GM23338 (cell line): ENCODE measurements at regions not wholly inside any gene's neighbourhood (a gene's known extent, or its start where the extent isn't known, plus 50 kb on each side); places are given as distances from the start of the nearest gene placed in this dataset.

Experiments used
- ATAC-seq: fragments of 200-7000 bp; cut with Tn5 transposase; 3 replicates; pipeline ENCODE4 v1.9.1; 2020
- DNase-seq: peaks from one replicate; pipeline ENCODE4 v3.0.0-alpha.2; 2015; ENCODE audit warnings: low spot score
- H2AFZ ChIP-seq: fragments of 200-600 bp; sonication (generic); 2 replicates; pipeline ENCODE4 v1.8.0; 2016; ENCODE audit warnings: antibody characterized with exemption, mild to moderate bottlenecking, moderate library complexity
- H3F3A ChIP-seq: fragments of 200-600 bp; sonication (generic); replicated peaks from 2 replicates; pipeline ENCODE4 v1.8.0; 2017; ENCODE audit warnings: antibody characterized with exemption, mixed run types, low read depth
- H3K27ac ChIP-seq: fragments of 200-600 bp; sonication (generic); 2 replicates; pipeline ENCODE4 v1.6.1; 2016; ENCODE audit warnings: low read depth
- H3K27me3 ChIP-seq: fragments of 200-600 bp; sonication (generic); 2 replicates; pipeline ENCODE4 v1.8.0; 2016; ENCODE audit warnings: mild to moderate bottlenecking, mixed run types, moderate library complexity; ENCODE audit not compliant: insufficient read depth
- H3K36me3 ChIP-seq: fragments of 200-600 bp; sonication (generic); 2 replicates; pipeline ENCODE4 v1.8.0; 2016; ENCODE audit warnings: mild to moderate bottlenecking; ENCODE audit not compliant: insufficient read depth
- H3K4me1 ChIP-seq: fragments of 200-600 bp; sonication (generic); 2 replicates; pipeline ENCODE4 v1.8.0; 2016; ENCODE audit warnings: mild to moderate bottlenecking, moderate library complexity; ENCODE audit not compliant: insufficient read depth
- H3K4me2 ChIP-seq: fragments of 200-600 bp; sonication (generic); 2 replicates; pipeline ENCODE4 v1.7.1; 2017; ENCODE audit warnings: mixed run types
- H3K4me3 ChIP-seq: fragments of 200-600 bp; sonication (generic); 2 replicates; pipeline ENCODE4 v1.6.1; 2016; ENCODE audit warnings: mixed run types
- H3K79me2 ChIP-seq: fragments of 200-600 bp; sonication (generic); replicated peaks from 2 replicates; pipeline ENCODE4 v1.8.0; 2017; ENCODE audit warnings: mild to moderate bottlenecking; ENCODE audit not compliant: insufficient read depth
- H3K9me2 ChIP-seq: fragments of 200-600 bp; sonication (generic); 2 replicates; pipeline ENCODE4 v1.8.0; 2017; ENCODE audit not compliant: insufficient read depth
- H4K20me1 ChIP-seq: fragments of 200-600 bp; sonication (generic); replicated peaks from 2 replicates; pipeline ENCODE4 v1.8.0; 2017; ENCODE audit warnings: mild to moderate bottlenecking; ENCODE audit not compliant: insufficient read depth
- H3K27ac Mint-ChIP-seq: 2 replicates; pipeline ENCODE4 v1.8.0; 2020; ENCODE audit warnings: inconsistent platforms, mild to moderate bottlenecking, moderate library complexity, mixed read lengths
- H3K27me3 Mint-ChIP-seq: 3 replicates; pipeline ENCODE4 v1.8.0; 2022; ENCODE audit warnings: low read depth, mild to moderate bottlenecking, moderate library complexity, mixed read lengths, inconsistent platforms; ENCODE audit not compliant: insufficient read depth, poor library complexity
- H3K36me3 Mint-ChIP-seq: 3 replicates; pipeline ENCODE4 v1.8.0; 2021; ENCODE audit warnings: low read depth, mild to moderate bottlenecking, inconsistent platforms, moderate library complexity, mixed read lengths
- H3K4me1 Mint-ChIP-seq: 3 replicates; pipeline ENCODE4 v1.8.0; 2020; ENCODE audit warnings: mild to moderate bottlenecking, inconsistent platforms, mixed read lengths
- H3K4me3 Mint-ChIP-seq: 3 replicates; pipeline ENCODE4 v1.8.0; 2021; ENCODE audit warnings: moderate library complexity, mild to moderate bottlenecking, inconsistent platforms, mixed read lengths
- H3K9me3 Mint-ChIP-seq: 3 replicates; pipeline ENCODE4 v1.8.0; 2020; ENCODE audit warnings: moderate library complexity, mild to moderate bottlenecking, inconsistent platforms, mixed read lengths
- CREB1 ChIP-seq: fragments of 250-450 bp; sonication (Bioruptor Pico); IDR thresholded peaks from 2 replicates; pipeline ENCODE4 v1.5.0; 2020; ENCODE audit warnings: low read depth, mild to moderate bottlenecking, moderate library complexity
- ETS1 ChIP-seq: IDR thresholded peaks from 2 replicates; pipeline ENCODE4 v1.6.1; 2016; ENCODE audit warnings: antibody characterized with exemption
- EZH2 ChIP-seq: fragments of 200-600 bp; sonication (generic); IDR thresholded peaks from one replicate; pipeline ENCODE4 v1.8.0; 2017; ENCODE audit warnings: antibody characterized with exemption, mild to moderate bottlenecking, low read depth; ENCODE audit not compliant: unreplicated experiment
- ZNF462 ChIP-seq: fragments of 250-450 bp; sonication (Bioruptor Pico); IDR thresholded peaks from 2 replicates; pipeline ENCODE4 v1.5.0; 2020; ENCODE audit warnings: mild to moderate bottlenecking, moderate library complexity

GRCh38 chr1:4562321-4562720 lies 92.1 kb upstream of the AJAP1 start (continued):
- TF ChIP-seq ETS1 (no peak), EZH2 (no peak), CREB1 (CRISPR knock-in tag) (no peak)

- no peaks in the 10 kb centered on the region; the same call in 1 of the 2 replicates for H3K36me3 ChIP-seq
- H2AFZ ChIP-seq = no peak overlapping the region
- no peak for ATAC-seq
- no peaks in the 10 kb centered on the region for H3K79me2 ChIP-seq
- no peaks in the 10 kb centered on the region for H3F3A ChIP-seq
- DNase-seq = no peak
- no peaks in the 10 kb centered on the region for H3K27me3 ChIP-seq
- H3K4me2 ChIP-seq = no peak overlapping the region
- Mint-ChIP-seq H3K27me3 (peaks cover 12% of the 10 kb centered on the region), H3K27ac (no peak overlapping the region), H3K4me1 (no peaks in the 10 kb centered on the region), H3K4me3 (no peak overlapping the region), H3K9me3 (peaks cover 91% of the 10 kb centered on the region), H3K36me3 (peaks cover 29% of the 10 kb centered on the region)
- no peak overlapping the region for H3K27ac ChIP-seq
- no peaks in the 10 kb centered on the region for H4K20me1 ChIP-seq
- no peak for TF ChIP-seq ZNF462 (CRISPR knock-in tag)
- no peak overlapping the region for H3K4me3 ChIP-seq
- no peaks in the 10 kb centered on the region for H3K4me1 ChIP-seq
- H3K9me2 ChIP-seq = no peaks in the 10 kb centered on the region
These were observed 90.8 kb upstream of the AJAP1 start for GRCh38 chr1:4563586-4563985.
